ENCODE measurements at regions not wholly inside any gene's neighbourhood (a gene's known extent, or its start where the extent isn't known, plus 50 kb on each side); places are given as distances from the start of the nearest gene placed in this dataset.

DNA sequence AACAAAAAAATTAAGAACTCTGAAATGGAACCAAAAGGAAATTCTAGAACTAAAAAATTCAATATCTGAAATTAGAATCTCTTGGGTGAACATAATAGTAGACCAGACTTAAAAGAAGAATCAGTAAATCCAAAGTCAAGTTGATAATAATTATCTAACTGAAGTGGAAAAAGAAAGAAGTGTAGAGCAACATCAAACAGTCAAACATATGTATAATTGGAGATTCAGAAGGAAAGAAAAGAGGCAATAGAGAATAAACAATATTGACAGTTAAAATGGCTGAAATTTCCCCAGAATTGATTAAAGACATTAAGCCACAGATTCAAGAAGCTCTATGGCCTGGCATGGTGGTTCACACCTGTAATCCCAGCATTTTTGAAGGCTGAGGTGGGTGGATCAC is 383.6 kb downstream of the PREX1 start (continued):
- TF ChIP-seq MXI1 (IDR thresholded peaks at IDR 0.05; ENCODE audit: low read depth, low read length): no peak

DNA sequence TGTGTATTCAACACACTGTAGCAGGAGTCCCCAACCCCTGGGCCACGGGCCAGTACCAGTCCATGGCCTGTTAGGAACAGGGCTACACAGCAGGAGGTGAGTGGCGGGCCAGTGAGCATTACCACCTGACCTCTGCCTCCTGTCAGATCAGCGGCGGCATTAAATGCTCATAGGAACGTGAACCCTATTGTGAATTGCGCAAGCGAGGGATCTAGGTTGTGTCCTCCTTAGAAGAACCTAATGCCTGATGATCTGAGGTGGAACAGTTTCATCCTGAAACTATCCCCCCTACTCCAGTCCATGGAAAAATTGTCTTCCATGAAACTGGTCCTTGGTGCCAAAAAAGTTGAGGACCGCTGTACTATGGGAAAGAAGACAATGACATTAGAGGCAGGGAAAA is 386.9 kb downstream of the PREX1 start:
- ChIA-PET RAD21 (ENCODE audit: unreplicated experiment) (interaction anchor here (1.0 kb wide), 1 partner anchor 180 kb away, joined by 3 read pairs; no protein-coding TSS in a partner anchor), CTCF (no interaction called here), SMC1A (ENCODE audit: uncharacterized antibody, unreplicated experiment) (no interaction called here), POLR2A (no interaction called here)
- no TSS peak for BruUV-seq (replicated peaks)
- Histone ChIP-seq H3K4me2 (ENCODE audit: control insufficient read depth, insufficient read depth) (no peak overlapping the region), H2AFZ (ENCODE audit: control insufficient read depth, low read depth, low read length) (no peak overlapping the region), H3K4me3 (no peak overlapping the region), H3K9me3 (replicated peaks; ENCODE audit: control insufficient read depth, insufficient read depth, low read length) (peaks cover 3% of the 10 kb centered on the region; the same call in 2 of the 3 replicates), H3K9ac (ENCODE audit: control insufficient read depth, insufficient read depth, low read length) (no peak overlapping the region), H3K79me2 (ENCODE audit: control insufficient read depth, insufficient read depth, low read length) (no peaks in the 10 kb centered on the region), H4K20me1 (ENCODE audit: control insufficient read depth, insufficient read depth) (no peaks in the 10 kb centered on the region), H3K27ac (ENCODE audit: control insufficient read depth, insufficient read depth) (no peak overlapping the region), H3K36me3 (ENCODE audit: control insufficient read depth in 2 of 2, insufficient read depth in 2 of 2, low read length in 1 of 2) (no peaks in the 10 kb centered on the region), H3K27me3 (replicated peaks in 1 of 2; ENCODE audit: control insufficient read depth in 2 of 2, insufficient read depth in 2 of 2, low read length in 1 of 2) (no peaks in the 10 kb centered on the region), H3K4me1 (ENCODE audit: control insufficient read depth, insufficient read depth, low read length) (no peaks in the 10 kb centered on the region)
- FAIRE-seq (no peak), ATAC-seq (no peak), DNase-seq (ENCODE audit: low read depth, low spot score) (no peak)
- intact Hi-C loops (cut with micrococcal nuclease; ENCODE audit: unreplicated experiment): no loop called here
- 50% methylated on average over 8 of the region's 8 CpGs for WGBS (ENCODE audit: insufficient coverage, insufficient replicate concordance, low lambda C conversion rate, missing lambda C conversion rate)
- in situ Hi-C loops (cut with MboI): no loop called here
- TF ChIP-seq BMI1 (IDR thresholded peaks at IDR 0.05; ENCODE audit: borderline replicate concordance): no peak
- TF ChIP-seq, protein P1, sequence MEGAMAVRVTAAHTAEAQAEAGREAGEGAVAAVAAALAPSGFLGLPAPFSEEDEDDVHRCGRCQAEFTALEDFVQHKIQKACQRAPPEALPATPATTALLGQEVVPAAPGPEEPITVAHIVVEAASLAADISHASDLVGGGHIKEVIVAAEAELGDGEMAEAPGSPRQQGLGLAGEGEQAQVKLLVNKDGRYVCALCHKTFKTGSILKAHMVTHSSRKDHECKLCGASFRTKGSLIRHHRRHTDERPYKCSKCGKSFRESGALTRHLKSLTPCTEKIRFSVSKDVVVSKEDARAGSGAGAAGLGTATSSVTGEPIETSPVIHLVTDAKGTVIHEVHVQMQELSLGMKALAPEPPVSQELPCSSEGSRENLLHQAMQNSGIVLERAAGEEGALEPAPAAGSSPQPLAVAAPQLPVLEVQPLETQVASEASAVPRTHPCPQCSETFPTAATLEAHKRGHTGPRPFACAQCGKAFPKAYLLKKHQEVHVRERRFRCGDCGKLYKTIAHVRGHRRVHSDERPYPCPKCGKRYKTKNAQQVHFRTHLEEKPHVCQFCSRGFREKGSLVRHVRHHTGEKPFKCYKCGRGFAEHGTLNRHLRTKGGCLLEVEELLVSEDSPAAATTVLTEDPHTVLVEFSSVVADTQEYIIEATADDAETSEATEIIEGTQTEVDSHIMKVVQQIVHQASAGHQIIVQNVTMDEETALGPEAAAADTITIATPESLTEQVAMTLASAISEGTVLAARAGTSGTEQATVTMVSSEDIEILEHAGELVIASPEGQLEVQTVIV (IDR thresholded peaks at IDR 0.05; ENCODE audit: borderline replicate concordance, partially characterized antibody): no peak
- no peak for TF ChIP-seq NFIC (IDR thresholded peaks at IDR 0.05; ENCODE audit: low read depth, low read length)
- TF ChIP-seq SMARCA5 (IDR thresholded peaks at IDR 0.05): no peak
- TF ChIP-seq HCFC1 (IDR thresholded peaks at IDR 0.05; ENCODE audit: low read length): no peak
- TF ChIP-seq NFYA (IDR thresholded peaks at IDR 0.05; ENCODE audit: borderline replicate concordance, low read depth, low read length): no peak
- no peak for TF ChIP-seq SMAD5 (IDR thresholded peaks at IDR 0.05; ENCODE audit: low read depth)
- TF ChIP-seq, protein P2, sequence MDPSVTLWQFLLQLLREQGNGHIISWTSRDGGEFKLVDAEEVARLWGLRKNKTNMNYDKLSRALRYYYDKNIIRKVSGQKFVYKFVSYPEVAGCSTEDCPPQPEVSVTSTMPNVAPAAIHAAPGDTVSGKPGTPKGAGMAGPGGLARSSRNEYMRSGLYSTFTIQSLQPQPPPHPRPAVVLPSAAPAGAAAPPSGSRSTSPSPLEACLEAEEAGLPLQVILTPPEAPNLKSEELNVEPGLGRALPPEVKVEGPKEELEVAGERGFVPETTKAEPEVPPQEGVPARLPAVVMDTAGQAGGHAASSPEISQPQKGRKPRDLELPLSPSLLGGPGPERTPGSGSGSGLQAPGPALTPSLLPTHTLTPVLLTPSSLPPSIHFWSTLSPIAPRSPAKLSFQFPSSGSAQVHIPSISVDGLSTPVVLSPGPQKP (IDR thresholded peaks at IDR 0.05; ENCODE audit: low read depth, low read length): no peak
- TF ChIP-seq POU2F2 (IDR thresholded peaks at IDR 0.05; ENCODE audit: borderline replicate concordance, low read depth, low read length): no peak
- TF ChIP-seq ZSCAN29 (IDR thresholded peaks at IDR 0.05): no peak
- no peak for TF ChIP-seq YBX1 (IDR thresholded peaks at IDR 0.05)
- no peak for TF ChIP-seq TARDBP (IDR thresholded peaks at IDR 0.05; ENCODE audit: borderline replicate concordance)
- TF ChIP-seq, protein P3, sequence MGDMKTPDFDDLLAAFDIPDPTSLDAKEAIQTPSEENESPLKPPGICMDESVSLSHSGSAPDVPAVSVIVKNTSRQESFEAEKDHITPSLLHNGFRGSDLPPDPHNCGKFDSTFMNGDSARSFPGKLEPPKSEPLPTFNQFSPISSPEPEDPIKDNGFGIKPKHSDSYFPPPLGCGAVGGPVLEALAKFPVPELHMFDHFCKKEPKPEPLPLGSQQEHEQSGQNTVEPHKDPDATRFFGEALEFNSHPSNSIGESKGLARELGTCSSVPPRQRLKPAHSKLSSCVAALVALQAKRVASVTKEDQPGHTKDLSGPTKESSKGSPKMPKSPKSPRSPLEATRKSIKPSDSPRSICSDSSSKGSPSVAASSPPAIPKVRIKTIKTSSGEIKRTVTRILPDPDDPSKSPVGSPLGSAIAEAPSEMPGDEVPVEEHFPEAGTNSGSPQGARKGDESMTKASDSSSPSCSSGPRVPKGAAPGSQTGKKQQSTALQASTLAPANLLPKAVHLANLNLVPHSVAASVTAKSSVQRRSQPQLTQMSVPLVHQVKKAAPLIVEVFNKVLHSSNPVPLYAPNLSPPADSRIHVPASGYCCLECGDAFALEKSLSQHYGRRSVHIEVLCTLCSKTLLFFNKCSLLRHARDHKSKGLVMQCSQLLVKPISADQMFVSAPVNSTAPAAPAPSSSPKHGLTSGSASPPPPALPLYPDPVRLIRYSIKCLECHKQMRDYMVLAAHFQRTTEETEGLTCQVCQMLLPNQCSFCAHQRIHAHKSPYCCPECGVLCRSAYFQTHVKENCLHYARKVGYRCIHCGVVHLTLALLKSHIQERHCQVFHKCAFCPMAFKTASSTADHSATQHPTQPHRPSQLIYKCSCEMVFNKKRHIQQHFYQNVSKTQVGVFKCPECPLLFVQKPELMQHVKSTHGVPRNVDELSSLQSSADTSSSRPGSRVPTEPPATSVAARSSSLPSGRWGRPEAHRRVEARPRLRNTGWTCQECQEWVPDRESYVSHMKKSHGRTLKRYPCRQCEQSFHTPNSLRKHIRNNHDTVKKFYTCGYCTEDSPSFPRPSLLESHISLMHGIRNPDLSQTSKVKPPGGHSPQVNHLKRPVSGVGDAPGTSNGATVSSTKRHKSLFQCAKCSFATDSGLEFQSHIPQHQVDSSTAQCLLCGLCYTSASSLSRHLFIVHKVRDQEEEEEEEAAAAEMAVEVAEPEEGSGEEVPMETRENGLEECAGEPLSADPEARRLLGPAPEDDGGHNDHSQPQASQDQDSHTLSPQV (IDR thresholded peaks at IDR 0.05): no peak
- no peak for TF ChIP-seq LARP7 (IDR thresholded peaks at IDR 0.05)
- TF ChIP-seq, protein P4, sequence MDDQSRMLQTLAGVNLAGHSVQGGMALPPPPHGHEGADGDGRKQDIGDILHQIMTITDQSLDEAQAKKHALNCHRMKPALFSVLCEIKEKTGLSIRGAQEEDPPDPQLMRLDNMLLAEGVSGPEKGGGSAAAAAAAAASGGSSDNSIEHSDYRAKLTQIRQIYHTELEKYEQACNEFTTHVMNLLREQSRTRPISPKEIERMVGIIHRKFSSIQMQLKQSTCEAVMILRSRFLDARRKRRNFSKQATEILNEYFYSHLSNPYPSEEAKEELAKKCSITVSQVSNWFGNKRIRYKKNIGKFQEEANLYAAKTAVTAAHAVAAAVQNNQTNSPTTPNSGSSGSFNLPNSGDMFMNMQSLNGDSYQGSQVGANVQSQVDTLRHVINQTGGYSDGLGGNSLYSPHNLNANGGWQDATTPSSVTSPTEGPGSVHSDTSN (IDR thresholded peaks at IDR 0.05; ENCODE audit: insufficient replicate concordance, low read depth, low read length): no peak
